Calu3 (cell line): ENCODE measurements at regions not wholly inside any gene's neighbourhood (a gene's known extent, or its start where the extent isn't known, plus 50 kb on each side); places are given as distances from the start of the nearest gene placed in this dataset.

Experiments used
- BruUV-seq: library from RNA; stranded (reverse); fragments of 400-500 nt; replicated peaks from 2 replicates; lab custom pipeline; 2021; lab: Mats Ljungman, UMichigan
- CTCF ChIA-PET: fragments of 300-600 bp; sonication (Branson Sonifier 250); formaldehyde crosslinking; loops from one replicate; lab custom pipeline; 2022; ENCODE audit warnings: antibody characterized with exemption; lab: Charles Lee
- DNase-seq: peaks from one replicate; pipeline ENCODE4 v3.0.0; 2022
- H3K27ac Mint-ChIP-seq: one replicate; pipeline ENCODE4 v1.8.0; 2022; ENCODE audit warnings: mixed read lengths; ENCODE audit not compliant: unreplicated experiment
- H3K27me3 Mint-ChIP-seq: one replicate; pipeline ENCODE4 v1.8.0; 2022; ENCODE audit warnings: mixed read lengths; ENCODE audit not compliant: unreplicated experiment
- H3K36me3 Mint-ChIP-seq: one replicate; pipeline ENCODE4 v1.8.0; 2022; ENCODE audit warnings: mild to moderate bottlenecking, moderate library complexity, mixed read lengths; ENCODE audit not compliant: insufficient read depth, unreplicated experiment
- H3K4me1 Mint-ChIP-seq: one replicate; pipeline ENCODE4 v1.8.0; 2022; ENCODE audit warnings: mild to moderate bottlenecking, low read depth, mixed read lengths; ENCODE audit not compliant: unreplicated experiment
- H3K4me3 Mint-ChIP-seq: one replicate; pipeline ENCODE4 v1.8.0; 2022; ENCODE audit warnings: mild to moderate bottlenecking, low read depth, moderate library complexity, mixed read lengths; ENCODE audit not compliant: unreplicated experiment
- H3K9me3 Mint-ChIP-seq: one replicate; pipeline ENCODE4 v1.8.0; 2022; ENCODE audit warnings: low read depth, mixed read lengths; ENCODE audit not compliant: unreplicated experiment
- CTCF ChIP-seq: fragments of 200-600 bp; IDR thresholded peaks from one replicate; pipeline ENCODE4 v1.8.0; 2022; ENCODE audit warnings: antibody characterized with exemption; ENCODE audit not compliant: unreplicated experiment
- intact Hi-C: fragments of 100-400 bp; cut with micrococcal nuclease; formaldehyde crosslinking; loops from one replicate; pipeline ENCODE4 v1.10.0; 2022; ENCODE audit not compliant: unreplicated experiment

- no peak overlapping the region for H3K4me3 Mint-ChIP-seq
- H3K27ac Mint-ChIP-seq = no peak overlapping the region
- CTCF ChIA-PET = no interaction called here
- intact Hi-C loops = no loop called here
- no peaks in the 10 kb centered on the region for H3K27me3 Mint-ChIP-seq
- no TSS peak for BruUV-seq
- no peaks in the 10 kb centered on the region for H3K4me1 Mint-ChIP-seq
- no peaks in the 10 kb centered on the region for H3K36me3 Mint-ChIP-seq
- no peak for DNase-seq
- no peak for TF ChIP-seq CTCF
- H3K9me3 Mint-ChIP-seq = peaks cover 5% of the 10 kb centered on the region
These were observed 791.7 kb upstream of the AGA start for GRCh38 chr4:178233906-178234305.

- Mint-ChIP-seq H3K4me3 (no peak overlapping the region), H3K36me3 (no peaks in the 10 kb centered on the region), H3K27ac (no peak overlapping the region), H3K4me1 (no peaks in the 10 kb centered on the region), H3K9me3 (no peaks in the 10 kb centered on the region), H3K27me3 (no peaks in the 10 kb centered on the region)
- intact Hi-C loops = no loop called here
- BruUV-seq = no TSS peak
- CTCF ChIA-PET = no interaction called here
- DNase-seq = no peak
- TF ChIP-seq CTCF = no peak
These were observed 798.7 kb upstream of the AGA start for GRCh38 chr4:178240891-178241290.

- CTCF ChIA-PET = no interaction called here
These were observed 799.4 kb upstream of the AGA start for GRCh38 chr4:178241601-178242118.

GRCh38 chr4:178242655-178243054 lies 800.4 kb upstream of the AGA start:
- no peak for TF ChIP-seq CTCF
- DNase-seq = no peak
- BruUV-seq = no TSS peak
- Mint-ChIP-seq H3K27ac (no peak overlapping the region), H3K36me3 (no peaks in the 10 kb centered on the region), H3K4me3 (no peak overlapping the region), H3K9me3 (no peaks in the 10 kb centered on the region), H3K4me1 (no peaks in the 10 kb centered on the region), H3K27me3 (no peaks in the 10 kb centered on the region)
- intact Hi-C loops = no loop called here
- CTCF ChIA-PET = no interaction called here

More at GRCh38 chr4:178241601-178242118, 799.4 kb upstream of the AGA start:
- Mint-ChIP-seq H3K36me3 (no peaks in the 10 kb centered on the region), H3K27ac (no peak overlapping the region), H3K4me1 (no peaks in the 10 kb centered on the region), H3K9me3 (no peaks in the 10 kb centered on the region), H3K4me3 (no peak overlapping the region), H3K27me3 (no peaks in the 10 kb centered on the region)
- no peak for TF ChIP-seq CTCF
- no peak for DNase-seq
- intact Hi-C loops = no loop called here
- BruUV-seq = no TSS peak
